Nephron (organoid): ENCODE measurements at regions not wholly inside any gene's neighbourhood (a gene's known extent, or its start where the extent isn't known, plus 50 kb on each side); places are given as distances from the start of the nearest gene placed in this dataset.

Source experiments
- H3K27ac Mint-ChIP-seq, 3 experiments: 2 replicates each; pipeline ENCODE4 v1.8.0; 2020; ENCODE audit warnings: mixed read lengths in 3 of 3, mild to moderate bottlenecking in 2 of 3, moderate library complexity in 1 of 3
- H3K27me3 Mint-ChIP-seq: 2 replicates; pipeline ENCODE4 v1.8.0; 2021; ENCODE audit warnings: low read depth, mild to moderate bottlenecking, moderate library complexity, mixed read lengths
- H3K36me3 Mint-ChIP-seq: 2 replicates; pipeline ENCODE4 v1.8.0; 2020; ENCODE audit warnings: low read depth, mixed read lengths
- H3K4me1 Mint-ChIP-seq: 2 replicates; pipeline ENCODE4 v1.8.0; 2020; ENCODE audit warnings: mixed read lengths
- H3K4me3 Mint-ChIP-seq, 3 experiments: 2 replicates each; pipeline ENCODE4 v1.8.0; 2020; ENCODE audit warnings: mild to moderate bottlenecking in 3 of 3, mixed read lengths in 3 of 3, moderate library complexity in 2 of 3
- H3K9me3 Mint-ChIP-seq: 2 replicates; pipeline ENCODE4 v1.8.0; 2020; ENCODE audit warnings: mixed read lengths
- CTCF ChIP-seq, 3 experiments: fragments of 200-600 bp; sonication (generic); IDR thresholded peaks; one replicate each; pipeline ENCODE4 v1.5.0; 2021; ENCODE audit warnings: antibody characterized with exemption in 3 of 3; ENCODE audit not compliant: unreplicated experiment in 3 of 3

- H3K4me1 Mint-ChIP-seq, result peaks cover 5% of the 10 kb centered on the region
- H3K4me3 Mint-ChIP-seq, result no peak overlapping the region
- no peaks in the 10 kb centered on the region for H3K27me3 Mint-ChIP-seq
- no peak for TF ChIP-seq CTCF (IDR thresholded peaks at IDR 0.05; ENCODE audit: unreplicated experiment in 3 of 3)
- H3K9me3 Mint-ChIP-seq, result no peaks in the 10 kb centered on the region
- no peak overlapping the region for H3K27ac Mint-ChIP-seq
- no peaks in the 10 kb centered on the region for H3K36me3 Mint-ChIP-seq
Observed at GRCh38 chr6:54048782-54049181, 62.5 kb upstream of the MLIP start.

DNA sequence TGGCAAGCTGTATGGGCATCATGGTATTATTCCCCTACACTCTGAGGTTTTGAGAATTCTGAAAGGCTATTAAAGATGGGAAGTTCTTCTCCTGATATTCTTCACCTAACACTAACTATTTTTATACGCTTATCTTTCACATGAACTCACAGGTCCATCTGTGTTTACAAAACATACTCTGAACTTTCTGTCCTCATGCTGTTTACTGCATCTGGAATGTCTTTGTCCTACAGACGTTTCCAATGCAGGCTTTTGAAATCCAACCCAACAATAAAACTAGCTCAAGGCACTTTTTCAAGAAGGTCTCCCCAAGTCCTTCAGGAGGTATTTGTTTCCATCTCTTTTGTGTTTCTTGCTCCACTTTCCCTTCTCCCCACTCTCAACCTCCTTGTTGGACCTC, 60.5 kb upstream of the MLIP start:
- Mint-ChIP-seq H3K9me3 (no peaks in the 10 kb centered on the region), H3K36me3 (no peaks in the 10 kb centered on the region), H3K27ac (no peak overlapping the region), H3K4me1 (peaks cover 15% of the 10 kb centered on the region), H3K27me3 (no peaks in the 10 kb centered on the region), H3K4me3 (no peak overlapping the region)
- no peak for TF ChIP-seq CTCF (IDR thresholded peaks at IDR 0.05; ENCODE audit: unreplicated experiment in 3 of 3)

DNA sequence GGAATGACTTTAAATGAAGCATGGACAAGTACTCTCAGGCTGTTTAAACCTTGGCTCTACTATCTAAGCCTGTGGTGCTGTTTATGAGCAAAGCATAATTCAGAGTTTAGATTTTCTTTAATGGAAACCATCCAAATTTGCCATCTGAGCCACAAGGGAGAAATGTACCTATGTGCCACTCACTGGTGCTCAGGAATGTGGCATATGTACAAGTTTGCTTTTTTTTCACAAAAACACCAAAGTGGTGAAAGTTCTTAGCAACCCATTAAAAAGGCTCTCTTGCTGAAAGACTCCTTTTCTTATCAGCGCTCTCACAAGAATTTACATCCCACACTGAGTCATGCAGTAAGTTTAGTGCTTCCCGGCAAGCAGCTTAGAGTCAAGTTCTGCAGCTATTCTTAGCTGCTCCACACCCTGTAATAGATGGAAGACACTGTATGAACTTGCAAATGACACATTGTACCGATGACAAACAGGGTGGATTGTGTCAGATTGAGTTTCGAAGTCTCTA, 57.3 kb upstream of the MLIP start:
- no peaks in the 10 kb centered on the region for H3K9me3 Mint-ChIP-seq
- peaks cover 15% of the 10 kb centered on the region for H3K4me1 Mint-ChIP-seq
- H3K27me3 Mint-ChIP-seq, result no peaks in the 10 kb centered on the region
- TF ChIP-seq CTCF (IDR thresholded peaks at IDR 0.05; ENCODE audit: unreplicated experiment in 3 of 3), result no peak
- H3K36me3 Mint-ChIP-seq, result no peaks in the 10 kb centered on the region
- H3K4me3 Mint-ChIP-seq, result peak overlapping the region in 2 of 3 experiments; percentile 66 to 74
- peak overlapping the region; percentile 40 to 83 (median 80) for H3K27ac Mint-ChIP-seq

DNA sequence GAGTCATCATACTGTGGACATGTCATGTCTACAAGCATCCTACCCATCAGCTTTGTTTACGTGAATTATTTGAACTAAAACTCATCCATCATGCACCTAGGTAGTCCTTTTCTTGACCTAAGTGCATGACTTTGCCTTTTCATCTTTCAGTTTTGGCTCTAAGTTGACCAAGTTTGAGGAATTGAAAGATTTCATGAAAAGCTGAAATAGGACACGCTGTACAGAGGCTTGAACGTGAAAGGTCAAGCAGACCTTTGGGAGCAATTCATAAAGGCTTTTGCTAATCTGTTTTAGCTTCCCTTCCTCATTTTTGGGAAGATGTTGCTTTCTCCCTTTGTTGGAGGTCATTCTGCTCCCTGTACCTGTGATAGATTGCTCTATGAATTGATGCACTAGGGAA, 55.1 kb upstream of the MLIP start:
- no peaks in the 10 kb centered on the region for H3K9me3 Mint-ChIP-seq
- H3K27ac Mint-ChIP-seq, result no peak overlapping the region
- peaks cover 20% of the 10 kb centered on the region for H3K4me1 Mint-ChIP-seq
- no peaks in the 10 kb centered on the region for H3K36me3 Mint-ChIP-seq
- no peak for TF ChIP-seq CTCF (IDR thresholded peaks at IDR 0.05; ENCODE audit: unreplicated experiment in 3 of 3)
- no peak overlapping the region for H3K4me3 Mint-ChIP-seq
- no peaks in the 10 kb centered on the region for H3K27me3 Mint-ChIP-seq

GRCh38 chr6:54057058-54057457, 54.2 kb upstream of the MLIP start:
- Mint-ChIP-seq H3K27ac (no peak overlapping the region), H3K36me3 (no peaks in the 10 kb centered on the region), H3K4me3 (no peak overlapping the region), H3K27me3 (no peaks in the 10 kb centered on the region), H3K9me3 (no peaks in the 10 kb centered on the region), H3K4me1 (peaks cover 20% of the 10 kb centered on the region)
- no peak for TF ChIP-seq CTCF (IDR thresholded peaks at IDR 0.05; ENCODE audit: unreplicated experiment in 3 of 3)

GRCh38 chr6:54058236-54058635, 53.0 kb upstream of the MLIP start:
- no peaks in the 10 kb centered on the region for H3K36me3 Mint-ChIP-seq
- H3K4me3 Mint-ChIP-seq, result no peak overlapping the region
- no peaks in the 10 kb centered on the region for H3K27me3 Mint-ChIP-seq
- H3K27ac Mint-ChIP-seq, result no peak overlapping the region
- no peak for TF ChIP-seq CTCF (IDR thresholded peaks at IDR 0.05; ENCODE audit: unreplicated experiment in 3 of 3)
- H3K9me3 Mint-ChIP-seq, result no peaks in the 10 kb centered on the region
- peaks cover 20% of the 10 kb centered on the region for H3K4me1 Mint-ChIP-seq
